ENCODE measurements at regions not wholly inside any gene's neighbourhood (a gene's known extent, or its start where the extent isn't known, plus 50 kb on each side); places are given as distances from the start of the nearest gene placed in this dataset.

DNA sequence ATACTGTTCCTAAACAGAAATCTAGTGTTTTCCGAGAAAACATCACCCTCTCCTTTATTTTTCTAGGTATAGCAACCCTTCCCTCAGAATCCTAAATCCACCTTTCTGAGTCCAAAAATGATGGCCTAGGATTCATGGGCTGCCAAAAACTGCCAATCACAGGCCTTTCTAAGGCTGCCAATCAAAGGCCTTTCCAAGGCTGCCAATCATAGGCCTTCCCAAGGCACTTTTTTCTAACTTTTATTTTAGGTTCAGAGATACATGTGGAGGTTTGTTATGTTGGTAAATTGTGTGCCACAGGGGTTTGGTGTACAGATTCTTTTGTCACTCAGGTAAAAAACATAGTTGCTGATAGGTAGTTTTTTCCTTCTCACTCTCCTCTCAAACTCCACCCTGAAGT lies 673.7 kb downstream of the FAT4 start:
- TF ChIP-seq, protein P1, sequence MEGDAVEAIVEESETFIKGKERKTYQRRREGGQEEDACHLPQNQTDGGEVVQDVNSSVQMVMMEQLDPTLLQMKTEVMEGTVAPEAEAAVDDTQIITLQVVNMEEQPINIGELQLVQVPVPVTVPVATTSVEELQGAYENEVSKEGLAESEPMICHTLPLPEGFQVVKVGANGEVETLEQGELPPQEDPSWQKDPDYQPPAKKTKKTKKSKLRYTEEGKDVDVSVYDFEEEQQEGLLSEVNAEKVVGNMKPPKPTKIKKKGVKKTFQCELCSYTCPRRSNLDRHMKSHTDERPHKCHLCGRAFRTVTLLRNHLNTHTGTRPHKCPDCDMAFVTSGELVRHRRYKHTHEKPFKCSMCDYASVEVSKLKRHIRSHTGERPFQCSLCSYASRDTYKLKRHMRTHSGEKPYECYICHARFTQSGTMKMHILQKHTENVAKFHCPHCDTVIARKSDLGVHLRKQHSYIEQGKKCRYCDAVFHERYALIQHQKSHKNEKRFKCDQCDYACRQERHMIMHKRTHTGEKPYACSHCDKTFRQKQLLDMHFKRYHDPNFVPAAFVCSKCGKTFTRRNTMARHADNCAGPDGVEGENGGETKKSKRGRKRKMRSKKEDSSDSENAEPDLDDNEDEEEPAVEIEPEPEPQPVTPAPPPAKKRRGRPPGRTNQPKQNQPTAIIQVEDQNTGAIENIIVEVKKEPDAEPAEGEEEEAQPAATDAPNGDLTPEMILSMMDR (IDR thresholded peaks at IDR 0.05) = no peak
- no peak for TF ChIP-seq EZH2 (IDR thresholded peaks at IDR 0.05; ENCODE audit: borderline replicate concordance, insufficient read depth, low read depth, low read length, poor library complexity, severe bottlenecking)

Measured in B cell (primary cell).